Chondrocyte (in vitro differentiated cells): ENCODE measurements at regions not wholly inside any gene's neighbourhood (a gene's known extent, or its start where the extent isn't known, plus 50 kb on each side); places are given as distances from the start of the nearest gene placed in this dataset.

Source experiments
- DNase-seq: peaks from one replicate; pipeline ENCODE4 v3.0.0; 2021; ENCODE audit warnings: mixed read lengths, low spot score
- H3K27ac Mint-ChIP-seq: one replicate; pipeline ENCODE4 v1.8.0; 2021; ENCODE audit warnings: mild to moderate bottlenecking, moderate library complexity, mixed read lengths; ENCODE audit not compliant: unreplicated experiment
- H3K27me3 Mint-ChIP-seq: 2 replicates; pipeline ENCODE4 v1.8.0; 2021; ENCODE audit warnings: low read depth, mixed read lengths
- H3K36me3 Mint-ChIP-seq: 2 replicates; pipeline ENCODE4 v1.8.0; 2021; ENCODE audit warnings: low read depth, mixed read lengths
- H3K4me1 Mint-ChIP-seq: 2 replicates; pipeline ENCODE4 v1.8.0; 2021; ENCODE audit warnings: low read depth, mild to moderate bottlenecking, mixed read lengths
- H3K4me3 Mint-ChIP-seq: one replicate; pipeline ENCODE4 v1.8.0; 2021; ENCODE audit warnings: mild to moderate bottlenecking, moderate library complexity, mixed read lengths; ENCODE audit not compliant: unreplicated experiment
- H3K9me3 Mint-ChIP-seq: 2 replicates; pipeline ENCODE4 v1.8.0; 2021; ENCODE audit warnings: low read depth, mixed read lengths
- TF ChIP-seq, protein P1 (sequence below): fragments of 200-600 bp; sonication (generic); IDR thresholded peaks from 2 replicates; pipeline ENCODE4 v1.5.0; 2021; ENCODE audit warnings: antibody characterized with exemption, mild to moderate bottlenecking, moderate library complexity

DNA sequence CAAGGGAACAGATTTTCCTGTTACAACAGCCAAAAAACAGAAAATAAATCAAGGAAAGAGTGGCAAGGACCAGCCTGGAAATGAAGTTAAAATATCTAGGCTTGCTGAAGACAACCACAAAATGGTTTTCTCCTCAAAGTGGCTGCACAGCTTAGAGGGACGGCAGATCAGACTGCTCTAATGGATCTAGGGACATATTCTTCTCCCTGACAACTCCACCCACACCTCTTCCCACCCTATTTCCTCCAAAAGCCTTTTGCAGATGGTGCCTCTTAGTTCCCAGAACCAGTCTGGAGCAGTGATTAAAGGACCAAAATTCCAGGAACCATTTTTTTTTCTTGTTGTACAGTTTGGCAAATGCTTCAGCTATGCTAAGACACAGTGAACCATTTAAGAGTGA is 220.2 kb upstream of the SIX2 start:
- TF ChIP-seq, protein P1, sequence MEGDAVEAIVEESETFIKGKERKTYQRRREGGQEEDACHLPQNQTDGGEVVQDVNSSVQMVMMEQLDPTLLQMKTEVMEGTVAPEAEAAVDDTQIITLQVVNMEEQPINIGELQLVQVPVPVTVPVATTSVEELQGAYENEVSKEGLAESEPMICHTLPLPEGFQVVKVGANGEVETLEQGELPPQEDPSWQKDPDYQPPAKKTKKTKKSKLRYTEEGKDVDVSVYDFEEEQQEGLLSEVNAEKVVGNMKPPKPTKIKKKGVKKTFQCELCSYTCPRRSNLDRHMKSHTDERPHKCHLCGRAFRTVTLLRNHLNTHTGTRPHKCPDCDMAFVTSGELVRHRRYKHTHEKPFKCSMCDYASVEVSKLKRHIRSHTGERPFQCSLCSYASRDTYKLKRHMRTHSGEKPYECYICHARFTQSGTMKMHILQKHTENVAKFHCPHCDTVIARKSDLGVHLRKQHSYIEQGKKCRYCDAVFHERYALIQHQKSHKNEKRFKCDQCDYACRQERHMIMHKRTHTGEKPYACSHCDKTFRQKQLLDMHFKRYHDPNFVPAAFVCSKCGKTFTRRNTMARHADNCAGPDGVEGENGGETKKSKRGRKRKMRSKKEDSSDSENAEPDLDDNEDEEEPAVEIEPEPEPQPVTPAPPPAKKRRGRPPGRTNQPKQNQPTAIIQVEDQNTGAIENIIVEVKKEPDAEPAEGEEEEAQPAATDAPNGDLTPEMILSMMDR = no peak
- H3K4me1 Mint-ChIP-seq = peaks cover 6% of the 10 kb centered on the region
- H3K36me3 Mint-ChIP-seq = no peaks in the 10 kb centered on the region
- no peaks in the 10 kb centered on the region for H3K27me3 Mint-ChIP-seq
- DNase-seq = no peak
- H3K4me3 Mint-ChIP-seq = no peak overlapping the region
- H3K9me3 Mint-ChIP-seq = no peaks in the 10 kb centered on the region
- H3K27ac Mint-ChIP-seq = no peak overlapping the region

DNA sequence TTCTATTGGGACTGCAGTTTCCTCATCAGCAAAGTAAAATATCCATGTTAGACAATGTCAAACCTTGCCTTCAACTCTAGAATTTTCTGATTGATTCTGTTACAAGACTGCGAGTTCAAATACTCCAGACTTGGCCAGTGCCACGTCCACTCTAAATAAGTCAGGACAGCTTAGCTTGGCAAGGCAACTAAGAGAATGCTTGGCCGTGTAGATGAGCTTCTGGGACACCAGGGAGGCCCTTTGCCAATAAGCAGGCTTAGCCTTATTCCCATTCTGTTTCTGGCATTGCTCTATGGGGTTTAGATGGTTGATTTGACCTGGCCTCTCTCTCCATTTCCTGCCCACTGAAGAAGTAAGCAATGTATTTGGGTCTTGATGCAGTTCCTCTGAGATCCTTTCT is 218.1 kb upstream of the SIX2 start:
- no peaks in the 10 kb centered on the region for H3K9me3 Mint-ChIP-seq
- H3K4me3 Mint-ChIP-seq = no peak overlapping the region
- no peak for DNase-seq
- no peaks in the 10 kb centered on the region for H3K27me3 Mint-ChIP-seq
- H3K27ac Mint-ChIP-seq = no peak overlapping the region
- H3K4me1 Mint-ChIP-seq = peaks cover 11% of the 10 kb centered on the region
- TF ChIP-seq, protein P1 = no peak
- no peaks in the 10 kb centered on the region for H3K36me3 Mint-ChIP-seq

DNA sequence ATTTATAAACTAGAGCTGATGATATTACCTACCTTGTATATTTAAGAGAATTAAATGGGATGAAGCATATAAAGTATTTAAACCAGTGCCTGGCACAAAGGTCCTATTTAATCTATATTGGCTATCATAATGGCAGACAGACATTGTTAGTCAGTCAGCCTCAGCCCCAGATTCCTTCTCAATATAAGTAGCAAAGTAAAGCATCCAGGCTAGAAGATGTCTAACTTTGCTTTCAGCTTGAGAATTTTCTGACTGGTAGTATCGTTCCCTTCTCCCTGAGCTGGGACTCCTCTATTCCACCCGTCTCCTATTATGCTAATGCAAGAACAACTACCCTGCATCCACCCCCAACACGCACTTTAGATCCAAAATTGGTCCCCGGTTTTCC is 215.7 kb upstream of the SIX2 start:
- H3K36me3 Mint-ChIP-seq = no peaks in the 10 kb centered on the region
- no peak overlapping the region for H3K27ac Mint-ChIP-seq
- no peaks in the 10 kb centered on the region for H3K27me3 Mint-ChIP-seq
- peaks cover 18% of the 10 kb centered on the region for H3K4me1 Mint-ChIP-seq
- no peak for DNase-seq
- TF ChIP-seq, protein P1 = no peak
- no peak overlapping the region for H3K4me3 Mint-ChIP-seq
- no peaks in the 10 kb centered on the region for H3K9me3 Mint-ChIP-seq

DNA sequence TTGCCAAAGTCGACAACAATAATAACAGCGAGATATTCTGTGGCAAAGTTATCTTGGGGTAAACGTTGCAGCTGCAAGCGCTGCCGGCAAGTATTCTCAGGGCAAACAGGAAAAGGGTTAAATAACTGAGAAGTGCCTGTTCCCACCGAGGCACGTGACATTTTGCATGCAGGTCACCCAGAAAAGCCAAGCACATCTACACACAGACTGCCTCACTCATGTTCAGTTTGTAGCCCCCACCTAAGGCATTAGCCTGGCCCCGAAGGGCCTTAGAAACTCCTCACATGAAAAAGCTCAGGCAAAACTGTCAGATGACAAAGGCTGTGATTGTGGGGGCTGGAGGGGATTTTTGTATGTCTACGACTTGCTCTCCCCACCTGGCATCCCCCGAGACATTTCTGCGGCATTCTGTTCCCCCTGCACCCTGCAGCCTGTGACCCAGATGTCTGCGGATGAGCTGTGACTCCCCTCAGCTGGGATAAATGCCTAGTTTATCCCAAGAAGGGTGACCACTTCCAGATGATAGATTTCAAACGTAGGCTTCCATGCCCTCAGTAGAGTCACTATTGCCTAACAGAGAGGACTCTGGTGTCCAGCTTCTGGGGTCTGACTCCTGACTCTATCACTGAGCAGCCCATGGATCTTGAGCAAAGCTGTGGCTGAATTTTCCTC is 215.2 kb upstream of the SIX2 start:
- Mint-ChIP-seq H3K9me3 (no peaks in the 10 kb centered on the region), H3K27me3 (no peaks in the 10 kb centered on the region), H3K27ac (no peak overlapping the region), H3K4me1 (peaks cover 19% of the 10 kb centered on the region), H3K36me3 (no peaks in the 10 kb centered on the region), H3K4me3 (no peak overlapping the region)
- DNase-seq = no peak
- TF ChIP-seq, protein P1 = no peak

DNA sequence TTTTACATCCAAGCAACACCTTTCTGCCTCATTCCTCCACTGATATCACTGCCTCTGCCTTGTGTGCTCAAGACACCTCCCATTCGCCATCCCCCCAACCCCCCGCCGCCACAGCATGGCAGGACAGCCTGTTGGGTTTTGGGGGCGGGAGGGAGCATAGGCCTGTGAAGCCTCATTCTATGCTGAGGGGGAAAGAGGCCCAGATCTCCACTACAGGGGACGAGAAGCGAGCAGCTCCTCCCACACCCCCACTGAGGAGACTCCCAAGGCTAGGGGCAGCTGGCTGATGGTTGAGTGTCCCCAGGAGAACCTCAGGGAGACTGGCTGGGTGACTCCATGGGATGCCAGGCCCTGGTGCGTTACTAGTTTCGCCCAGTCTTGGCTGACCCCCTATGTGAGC is 214.3 kb upstream of the SIX2 start:
- TF ChIP-seq, protein P1 = no peak
- Mint-ChIP-seq H3K4me3 (no peak overlapping the region), H3K27me3 (no peaks in the 10 kb centered on the region), H3K4me1 (peaks cover 19% of the 10 kb centered on the region), H3K9me3 (no peaks in the 10 kb centered on the region), H3K36me3 (no peaks in the 10 kb centered on the region), H3K27ac (no peak overlapping the region)
- no peak for DNase-seq
